ENCODE measurements at regions not wholly inside any gene's neighbourhood (a gene's known extent, or its start where the extent isn't known, plus 50 kb on each side); places are given as distances from the start of the nearest gene placed in this dataset.

DNA sequence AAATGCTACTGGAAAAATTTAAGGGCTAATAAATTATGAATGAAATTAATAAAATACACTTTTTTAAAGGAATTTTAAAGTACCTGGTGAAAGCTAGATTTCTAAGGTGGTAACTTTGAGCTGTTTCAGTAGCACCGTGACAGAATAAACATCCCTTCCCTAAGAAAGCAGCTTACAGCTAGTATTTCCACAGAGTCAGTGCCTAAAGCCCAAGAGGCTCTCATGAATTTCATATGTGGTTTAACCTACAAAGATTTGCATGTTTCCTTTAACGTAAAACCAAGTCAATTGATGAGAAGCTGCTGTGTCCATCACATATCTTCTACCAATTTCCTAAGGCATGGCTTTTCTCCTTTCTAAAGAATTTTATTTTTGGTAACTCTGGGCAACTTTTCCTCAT, 56.8 kb downstream of the IFNG start:
- Histone ChIP-seq H3K4me3 (ENCODE audit: low read length, poor library complexity, severe bottlenecking) (no peak overlapping the region), H3K27me3 (ENCODE audit: insufficient read depth, low read length, poor library complexity, severe bottlenecking) (no peaks in the 10 kb centered on the region), H3K9me3 (ENCODE audit: insufficient read depth, low read depth, low read length) (no peaks in the 10 kb centered on the region), H2AFZ (ENCODE audit: low read length) (no peak overlapping the region), H3K9ac (ENCODE audit: low read depth, low read length, poor library complexity, severe bottlenecking) (no peak overlapping the region), H3K4me1 (ENCODE audit: insufficient read depth, low read length, poor library complexity, severe bottlenecking) (no peaks in the 10 kb centered on the region), H3K79me2 (ENCODE audit: insufficient read depth, low read length) (no peaks in the 10 kb centered on the region), H4K20me1 (ENCODE audit: insufficient read depth, low read length, poor library complexity, severe bottlenecking) (no peaks in the 10 kb centered on the region), H3K36me3 (ENCODE audit: insufficient read depth, low read length) (no peaks in the 10 kb centered on the region), H3F3A (ENCODE audit: low read depth) (no peaks in the 10 kb centered on the region), H3K4me2 (ENCODE audit: low read depth, low read length, poor library complexity, severe bottlenecking) (no peak overlapping the region), H3K9me2 (replicated peaks; ENCODE audit: low read depth, low read length) (no peaks in the 10 kb centered on the region)
- TF ChIP-seq, protein P1, sequence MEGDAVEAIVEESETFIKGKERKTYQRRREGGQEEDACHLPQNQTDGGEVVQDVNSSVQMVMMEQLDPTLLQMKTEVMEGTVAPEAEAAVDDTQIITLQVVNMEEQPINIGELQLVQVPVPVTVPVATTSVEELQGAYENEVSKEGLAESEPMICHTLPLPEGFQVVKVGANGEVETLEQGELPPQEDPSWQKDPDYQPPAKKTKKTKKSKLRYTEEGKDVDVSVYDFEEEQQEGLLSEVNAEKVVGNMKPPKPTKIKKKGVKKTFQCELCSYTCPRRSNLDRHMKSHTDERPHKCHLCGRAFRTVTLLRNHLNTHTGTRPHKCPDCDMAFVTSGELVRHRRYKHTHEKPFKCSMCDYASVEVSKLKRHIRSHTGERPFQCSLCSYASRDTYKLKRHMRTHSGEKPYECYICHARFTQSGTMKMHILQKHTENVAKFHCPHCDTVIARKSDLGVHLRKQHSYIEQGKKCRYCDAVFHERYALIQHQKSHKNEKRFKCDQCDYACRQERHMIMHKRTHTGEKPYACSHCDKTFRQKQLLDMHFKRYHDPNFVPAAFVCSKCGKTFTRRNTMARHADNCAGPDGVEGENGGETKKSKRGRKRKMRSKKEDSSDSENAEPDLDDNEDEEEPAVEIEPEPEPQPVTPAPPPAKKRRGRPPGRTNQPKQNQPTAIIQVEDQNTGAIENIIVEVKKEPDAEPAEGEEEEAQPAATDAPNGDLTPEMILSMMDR (conservative IDR thresholded peaks at IDR 0.05; ENCODE audit: low read length): no peak
- TF ChIP-seq EZH2phosphoT487 (IDR thresholded peaks at IDR 0.05; ENCODE audit: borderline replicate concordance): no peak

DNA sequence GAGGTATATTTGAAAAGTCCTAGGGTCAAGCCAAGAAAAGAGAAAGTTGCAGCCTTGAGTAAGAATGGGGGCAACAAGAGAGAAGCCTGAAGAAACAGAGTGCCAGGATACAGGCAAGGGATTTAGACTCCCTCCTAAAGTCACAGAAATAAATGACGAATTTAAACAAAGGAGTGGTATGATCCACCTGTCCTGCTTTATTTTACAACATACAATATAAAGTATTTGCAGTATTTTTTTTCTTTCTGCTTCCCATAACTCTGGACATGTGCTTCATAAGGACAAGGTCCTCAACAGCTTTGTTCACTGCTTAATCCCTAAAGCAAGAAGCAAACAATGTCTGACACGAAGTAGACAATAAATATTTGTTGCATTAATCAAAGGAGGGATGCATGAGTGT, 57.4 kb downstream of the IFNG start:
- Histone ChIP-seq H3K36me3 (ENCODE audit: insufficient read depth, low read length) (no peaks in the 10 kb centered on the region), H4K20me1 (ENCODE audit: insufficient read depth, low read length, poor library complexity, severe bottlenecking) (no peaks in the 10 kb centered on the region), H3K4me2 (ENCODE audit: low read depth, low read length, poor library complexity, severe bottlenecking) (no peak overlapping the region), H3K79me2 (ENCODE audit: insufficient read depth, low read length) (no peaks in the 10 kb centered on the region), H3K4me1 (ENCODE audit: insufficient read depth, low read length, poor library complexity, severe bottlenecking) (no peaks in the 10 kb centered on the region), H3K4me3 (ENCODE audit: low read length, poor library complexity, severe bottlenecking) (no peak overlapping the region), H2AFZ (ENCODE audit: low read length) (no peak overlapping the region), H3K27me3 (ENCODE audit: insufficient read depth, low read length, poor library complexity, severe bottlenecking) (no peaks in the 10 kb centered on the region), H3F3A (ENCODE audit: low read depth) (no peaks in the 10 kb centered on the region), H3K9ac (ENCODE audit: low read depth, low read length, poor library complexity, severe bottlenecking) (no peak overlapping the region), H3K9me2 (replicated peaks; ENCODE audit: low read depth, low read length) (no peaks in the 10 kb centered on the region), H3K9me3 (ENCODE audit: insufficient read depth, low read depth, low read length) (no peaks in the 10 kb centered on the region)
- TF ChIP-seq, protein P1 (conservative IDR thresholded peaks at IDR 0.05; ENCODE audit: low read length): no peak
- no peak for TF ChIP-seq EZH2phosphoT487 (IDR thresholded peaks at IDR 0.05; ENCODE audit: borderline replicate concordance)

DNA sequence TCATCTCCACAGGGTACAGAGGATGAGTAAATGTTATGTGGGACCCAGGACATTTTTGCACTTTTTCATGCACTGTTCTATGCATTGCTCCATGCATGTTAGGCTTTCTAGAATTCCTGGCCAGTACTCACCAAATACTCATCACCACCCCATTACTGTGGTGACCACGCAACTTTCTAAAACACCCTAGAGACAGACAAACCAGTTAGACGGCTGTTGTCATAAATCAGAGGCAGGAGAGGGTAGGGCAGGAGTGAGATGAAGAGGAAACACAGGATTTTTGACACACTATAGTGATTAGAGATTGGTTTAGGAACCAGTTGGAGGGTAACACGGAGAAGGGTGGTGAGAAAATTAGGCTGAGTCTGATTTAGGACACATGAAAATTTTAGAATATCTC, 59.3 kb downstream of the IFNG start:
- Histone ChIP-seq H3K4me2 (ENCODE audit: low read depth, low read length, poor library complexity, severe bottlenecking) (no peak overlapping the region), H3K9ac (ENCODE audit: low read depth, low read length, poor library complexity, severe bottlenecking) (no peak overlapping the region), H3K4me3 (ENCODE audit: low read length, poor library complexity, severe bottlenecking) (no peak overlapping the region), H4K20me1 (ENCODE audit: insufficient read depth, low read length, poor library complexity, severe bottlenecking) (no peaks in the 10 kb centered on the region), H3K27me3 (ENCODE audit: insufficient read depth, low read length, poor library complexity, severe bottlenecking) (no peaks in the 10 kb centered on the region), H3K36me3 (ENCODE audit: insufficient read depth, low read length) (no peaks in the 10 kb centered on the region), H3K4me1 (ENCODE audit: insufficient read depth, low read length, poor library complexity, severe bottlenecking) (no peaks in the 10 kb centered on the region), H3K9me3 (ENCODE audit: insufficient read depth, low read depth, low read length) (no peaks in the 10 kb centered on the region), H2AFZ (ENCODE audit: low read length) (no peak overlapping the region), H3K9me2 (replicated peaks; ENCODE audit: low read depth, low read length) (no peaks in the 10 kb centered on the region), H3F3A (ENCODE audit: low read depth) (no peaks in the 10 kb centered on the region), H3K79me2 (ENCODE audit: insufficient read depth, low read length) (no peaks in the 10 kb centered on the region)
- TF ChIP-seq, protein P1 (conservative IDR thresholded peaks at IDR 0.05; ENCODE audit: low read length): no peak
- no peak for TF ChIP-seq EZH2phosphoT487 (IDR thresholded peaks at IDR 0.05; ENCODE audit: borderline replicate concordance)
